ENCODE measurements at regions not wholly inside any gene's neighbourhood (a gene's known extent, or its start where the extent isn't known, plus 50 kb on each side); places are given as distances from the start of the nearest gene placed in this dataset.

DNA sequence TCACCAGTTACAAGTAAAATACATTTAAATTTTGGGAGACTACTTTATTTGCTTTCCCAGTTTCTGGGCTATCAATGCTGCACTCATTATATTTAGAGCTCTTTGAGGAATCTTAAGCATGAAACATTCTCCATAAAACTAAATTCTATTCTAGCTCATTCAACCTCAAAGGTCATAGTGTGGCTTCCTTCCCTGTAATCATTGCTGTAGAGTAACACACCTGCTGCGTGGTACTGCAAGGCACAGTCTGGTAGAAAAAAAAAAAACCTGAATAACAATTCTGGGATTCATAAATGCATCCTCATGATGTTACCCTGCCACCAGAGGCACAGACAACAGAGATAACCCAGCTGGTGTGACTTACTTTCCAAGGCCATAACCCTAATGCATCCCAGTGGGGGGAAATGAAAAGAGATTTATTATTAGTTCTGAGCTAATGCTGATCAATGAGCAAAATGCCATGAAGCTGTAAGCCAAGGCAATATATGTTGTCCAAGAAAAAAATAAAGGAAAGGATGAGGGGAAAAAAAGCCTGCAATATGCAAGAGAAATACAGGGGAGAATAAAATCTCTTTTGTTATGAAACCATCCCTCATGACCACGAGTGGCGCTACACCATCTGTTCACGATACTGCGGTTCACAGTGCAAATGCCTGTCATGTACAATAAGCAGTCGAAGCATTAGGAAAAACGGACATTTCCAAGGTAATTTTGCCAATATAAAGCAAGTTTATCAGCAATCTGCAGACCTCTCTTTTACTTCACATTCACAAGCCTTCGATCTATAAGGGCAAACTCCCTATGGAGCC, 1481.6 kb upstream of the PIK3C3 start:
- DNase-seq, result no peak

GRCh38 chr18:40470723-40471122, 1484.3 kb upstream of the PIK3C3 start:
- DNase-seq, result no peak

- no peak for DNase-seq
These were observed 1485.2 kb upstream of the PIK3C3 start for GRCh38 chr18:40469851-40470250.

- DNase-seq, result no peak
These were observed 1485.7 kb upstream of the PIK3C3 start for GRCh38 chr18:40469316-40469715.

- no peak for DNase-seq
These were observed 1491.0 kb upstream of the PIK3C3 start for GRCh38 chr18:40464032-40464431.

DNA sequence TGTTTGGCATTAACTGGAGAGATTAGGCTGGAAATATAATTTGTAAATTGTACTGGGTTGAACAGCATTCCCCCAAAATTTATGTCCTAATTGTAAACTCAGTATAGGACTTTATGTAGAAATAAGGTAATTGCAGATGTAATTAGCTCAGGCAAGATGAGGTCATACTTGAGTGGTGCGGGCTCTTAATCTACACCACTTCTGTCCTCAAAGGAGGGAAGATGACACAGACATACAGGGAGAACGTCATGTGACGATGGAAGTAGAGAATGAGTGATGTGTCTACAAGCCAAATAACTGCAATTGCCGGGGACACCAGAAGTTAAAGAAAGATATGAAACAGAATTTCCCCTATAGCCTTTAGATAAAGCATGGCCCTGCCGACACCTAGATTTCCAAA, 1501.1 kb upstream of the PIK3C3 start:
- DNase-seq, result no peak

DNA sequence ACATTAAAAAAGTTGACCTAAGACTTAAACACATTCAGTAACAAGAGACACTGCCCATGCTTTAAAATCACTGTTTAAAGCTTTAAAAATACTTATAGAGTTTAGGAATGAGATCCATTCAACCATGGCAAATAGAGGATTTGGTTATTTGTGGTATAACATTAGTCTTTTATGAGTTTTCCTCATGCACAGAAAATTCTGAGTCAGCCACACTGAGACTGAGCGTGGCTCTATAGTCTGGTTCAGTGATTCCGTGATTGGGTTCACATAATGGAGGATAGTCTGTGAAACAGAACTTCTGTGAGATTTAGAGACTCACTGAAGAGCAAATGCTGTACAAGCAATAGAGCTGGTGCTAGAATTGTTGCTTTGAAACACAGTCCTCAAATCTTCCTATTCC, 1502.4 kb upstream of the PIK3C3 start:
- DNase-seq, result no peak

GRCh38 chr18:40450751-40451150, 1504.3 kb upstream of the PIK3C3 start:
- no peak for DNase-seq

- DNase-seq, result no peak
These were observed 1507.2 kb upstream of the PIK3C3 start for GRCh38 chr18:40447820-40448219.

DNA sequence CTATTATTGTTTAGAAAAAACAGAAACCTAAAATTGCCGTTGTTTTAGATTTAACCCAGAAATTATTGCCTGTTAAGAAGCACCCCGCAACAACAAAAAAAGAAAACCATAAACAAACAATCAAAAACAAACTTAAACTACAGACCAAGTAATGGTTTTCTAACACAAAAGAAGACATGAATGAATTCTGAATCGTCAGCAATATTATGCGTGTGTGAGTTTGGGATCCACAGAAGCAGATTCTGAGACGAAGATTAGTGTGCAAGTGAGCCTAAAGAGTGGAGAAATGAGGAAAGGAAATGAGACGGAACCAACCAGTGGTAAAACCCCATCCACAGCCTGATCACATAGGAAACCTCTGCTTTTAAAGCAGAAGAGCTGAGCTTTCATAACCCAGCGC, 1514.9 kb upstream of the PIK3C3 start:
- no peak for DNase-seq

- no peak for DNase-seq
These were observed 1517.5 kb upstream of the PIK3C3 start for GRCh38 chr18:40437517-40437916.

- DNase-seq, result no peak
These were observed 1523.7 kb upstream of the PIK3C3 start for GRCh38 chr18:40431071-40431985.

DNA sequence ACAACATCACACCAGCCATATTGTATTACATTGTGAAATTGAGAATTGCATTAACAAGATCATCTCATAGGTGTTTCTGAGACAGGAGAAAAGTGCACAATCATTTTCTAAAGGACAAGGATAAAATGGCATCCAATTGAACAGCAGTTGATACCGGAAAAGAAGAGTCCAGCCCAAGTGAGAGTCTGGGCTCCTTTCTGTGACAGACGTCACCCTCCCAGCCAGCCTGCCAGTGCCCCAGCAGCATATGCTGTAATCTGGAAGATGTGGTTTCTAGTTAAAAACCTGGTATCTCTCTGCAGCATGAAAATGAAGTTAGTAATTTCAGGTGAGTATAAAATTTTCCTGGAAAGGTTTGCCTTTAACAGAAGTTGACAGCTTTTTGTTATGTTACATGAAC, 1531.7 kb upstream of the PIK3C3 start:
- no peak for DNase-seq

GRCh38 chr18:40420675-40421074, 1534.4 kb upstream of the PIK3C3 start:
- no peak for DNase-seq

DNA sequence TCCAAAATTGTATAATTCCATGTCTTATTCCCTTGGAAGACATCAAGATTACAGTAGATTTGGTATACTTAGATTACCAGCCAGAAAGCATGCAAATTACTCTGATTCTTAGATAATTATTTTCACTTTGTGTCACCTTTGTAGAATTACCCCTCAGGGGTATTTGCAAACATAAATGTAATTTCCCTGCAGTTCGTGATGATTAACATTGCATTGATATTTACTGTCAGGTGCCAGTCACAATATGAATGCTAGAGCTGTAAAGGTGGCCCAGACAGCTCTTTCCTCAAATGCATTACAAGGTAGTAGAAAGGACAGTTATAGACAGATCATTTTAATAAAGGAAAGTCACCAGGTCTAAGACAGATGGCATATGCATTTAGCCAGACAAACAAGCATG, 1537.5 kb upstream of the PIK3C3 start:
- DNase-seq, result no peak

DNA sequence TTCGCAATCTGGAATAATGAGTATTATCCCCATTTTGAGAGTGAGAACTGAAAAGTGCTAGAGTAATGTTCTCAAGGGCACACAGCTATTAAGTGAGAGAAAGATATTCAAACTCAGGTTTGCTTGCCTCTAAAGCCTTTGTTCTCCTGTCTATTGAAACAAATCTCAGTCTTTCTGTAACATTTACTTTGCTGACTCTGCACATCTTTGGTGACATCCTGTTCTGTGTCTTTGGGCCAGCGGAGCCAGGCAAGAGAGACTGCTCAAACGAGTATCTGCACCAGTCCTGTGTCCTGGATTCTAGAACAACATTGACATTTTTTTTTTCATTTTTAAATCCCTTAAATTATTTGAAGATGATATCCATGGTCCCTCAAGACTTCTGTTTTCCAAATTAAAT, 1539.2 kb upstream of the PIK3C3 start:
- DNase-seq, result no peak

GRCh38 chr18:40415176-40415791, 1539.8 kb upstream of the PIK3C3 start:
- no peak for DNase-seq

DNA sequence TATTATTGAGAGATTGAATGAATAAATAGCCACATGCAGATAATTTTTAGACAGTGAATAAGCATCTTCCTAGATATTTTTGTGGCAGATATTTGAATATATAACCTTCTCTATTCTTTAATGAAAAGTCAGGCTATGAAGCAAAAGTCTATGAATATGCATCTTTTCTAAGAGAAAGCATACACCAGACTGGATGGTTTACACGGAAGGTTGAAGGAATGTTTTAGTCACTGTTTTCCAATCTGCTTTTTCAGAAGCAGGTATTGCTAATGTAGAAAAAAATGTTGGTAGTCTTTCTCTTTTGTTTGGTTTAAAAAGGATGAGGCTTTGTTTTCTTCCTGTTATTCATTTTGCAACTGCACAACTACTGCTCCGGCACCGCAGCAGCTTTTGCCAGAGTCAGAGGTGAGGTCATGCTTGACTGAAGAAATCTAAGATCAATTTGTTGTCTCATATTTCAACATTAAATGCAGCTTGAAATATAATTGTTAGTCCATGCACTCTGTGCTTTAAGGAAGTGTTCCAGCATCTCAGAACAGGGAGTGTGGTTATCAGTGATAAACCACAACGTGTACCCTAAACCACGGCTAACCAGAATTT, 1540.8 kb upstream of the PIK3C3 start:
- peak; percentile 48 for DNase-seq

DNA sequence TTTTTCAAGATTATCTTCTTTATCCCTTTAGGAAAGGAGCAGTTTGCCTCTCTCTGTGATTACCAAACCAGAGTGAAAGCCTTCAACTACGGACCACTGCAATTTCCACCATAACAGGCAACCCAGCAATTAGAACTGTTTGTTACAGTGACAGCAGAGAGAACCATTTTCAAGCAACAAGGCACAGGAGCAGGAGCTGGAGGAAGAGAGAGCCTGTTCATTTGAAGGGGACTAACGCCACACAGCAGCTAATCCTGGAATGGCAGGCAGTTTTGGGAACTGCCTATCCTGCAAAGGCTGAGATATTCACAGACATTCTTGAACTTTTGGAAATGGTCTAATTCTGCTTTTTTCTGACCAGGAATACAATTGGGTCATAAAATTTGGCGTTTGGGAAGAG, 1541.9 kb upstream of the PIK3C3 start:
- DNase-seq, result peak; percentile 35

DNA sequence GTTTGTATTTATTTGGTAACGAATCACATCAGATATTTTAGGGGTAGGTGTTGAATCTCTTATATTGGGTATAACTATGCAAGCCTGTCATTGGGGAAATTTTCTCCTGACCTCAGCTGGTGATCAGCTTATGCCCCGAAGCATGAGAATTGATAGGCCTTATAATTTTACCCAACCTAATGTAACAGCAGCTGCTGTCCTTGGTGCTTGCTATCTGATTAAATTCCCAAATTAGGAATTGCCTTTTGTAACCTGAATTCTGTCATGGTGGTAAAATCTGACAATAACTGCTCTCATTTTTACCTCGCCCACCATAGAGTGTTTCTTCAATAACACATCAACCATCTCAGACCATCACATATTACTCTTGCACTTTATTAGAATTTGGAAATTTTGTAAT, 1542.6 kb upstream of the PIK3C3 start:
- no peak for DNase-seq

DNA sequence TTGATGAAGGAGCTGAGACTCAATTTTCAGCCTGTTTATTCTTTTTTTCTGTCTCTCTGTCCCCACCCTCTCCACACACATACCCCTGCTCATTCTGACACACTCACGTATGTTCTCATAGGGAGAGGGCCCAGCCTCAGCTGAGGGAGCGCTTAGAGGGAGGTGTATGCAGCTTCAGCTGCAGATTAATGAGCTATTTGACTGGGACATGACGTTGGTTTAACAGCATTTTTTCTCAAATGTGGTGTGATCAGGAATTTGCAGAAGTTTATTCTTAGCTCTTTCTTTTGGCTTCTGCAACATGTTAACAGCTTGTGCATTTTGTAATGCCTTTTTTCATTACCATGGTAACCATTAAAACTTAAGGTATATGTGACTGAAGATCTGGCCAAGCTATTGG, 1547.1 kb upstream of the PIK3C3 start:
- DNase-seq, result no peak

DNA sequence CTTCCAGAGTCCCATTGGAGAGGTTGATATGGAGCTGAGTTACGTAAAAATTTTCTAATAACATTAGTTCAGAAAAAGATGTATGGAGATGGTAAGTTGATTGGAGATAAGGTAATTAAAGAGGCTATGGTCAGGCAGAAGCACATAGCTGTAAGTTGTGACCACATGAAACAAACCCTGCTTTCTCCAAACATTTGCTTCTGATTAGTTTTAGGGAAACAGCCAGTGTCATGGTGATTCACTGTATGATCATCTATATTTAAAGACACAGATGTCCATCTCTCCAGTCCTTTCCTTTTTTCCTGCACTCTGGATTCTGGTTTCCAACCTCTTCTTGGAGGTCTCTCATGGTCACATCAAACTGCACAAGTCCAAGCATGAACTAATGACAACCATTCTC, 1550.8 kb upstream of the PIK3C3 start:
- no peak for DNase-seq

DNA sequence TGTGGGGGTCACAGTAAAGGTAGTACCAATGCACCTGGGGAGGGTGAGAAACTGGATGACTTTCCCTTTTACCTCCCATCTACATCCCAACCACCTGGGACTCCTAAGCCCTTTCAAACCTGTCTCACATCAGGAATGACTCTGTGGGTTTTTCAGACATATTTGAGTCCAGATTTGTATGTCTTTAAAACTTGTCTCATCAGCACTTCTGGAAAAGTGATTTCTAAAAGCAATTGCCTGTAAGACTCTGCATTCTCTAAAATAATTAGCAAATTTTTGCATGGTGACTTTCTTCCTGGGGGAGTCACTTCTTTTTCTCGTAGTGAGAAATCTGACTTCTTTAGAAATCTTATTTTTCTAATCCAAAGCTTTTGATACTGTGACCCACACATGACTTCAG, 1553.0 kb upstream of the PIK3C3 start:
- DNase-seq, result no peak
